HL-60 (cell line): ENCODE measurements at regions not wholly inside any gene's neighbourhood (a gene's known extent, or its start where the extent isn't known, plus 50 kb on each side); places are given as distances from the start of the nearest gene placed in this dataset.

Experiments
- POLR2AphosphoS5 ChIP-seq: IDR thresholded peaks from 2 replicates; pipeline ENCODE4 v1.6.1; 2012; ENCODE audit warnings: low read depth
- SPI1 ChIP-seq: IDR thresholded peaks from 2 replicates; pipeline ENCODE4 v1.6.1; 2012; ENCODE audit warnings: low read depth, mild to moderate bottlenecking, borderline replicate concordance
- TF ChIP-seq, protein P1 (sequence below): IDR thresholded peaks from one replicate; pipeline ENCODE4 v1.5.1; 2011; ENCODE audit warnings: low read length, control low read depth, inconsistent platforms; ENCODE audit not compliant: insufficient read depth
- TF ChIP-seq, protein P2 (sequence below): IDR thresholded peaks from 2 replicates; pipeline ENCODE4 v1.6.1; 2012; ENCODE audit warnings: low read depth; ENCODE audit not compliant: insufficient replicate concordance

DNA sequence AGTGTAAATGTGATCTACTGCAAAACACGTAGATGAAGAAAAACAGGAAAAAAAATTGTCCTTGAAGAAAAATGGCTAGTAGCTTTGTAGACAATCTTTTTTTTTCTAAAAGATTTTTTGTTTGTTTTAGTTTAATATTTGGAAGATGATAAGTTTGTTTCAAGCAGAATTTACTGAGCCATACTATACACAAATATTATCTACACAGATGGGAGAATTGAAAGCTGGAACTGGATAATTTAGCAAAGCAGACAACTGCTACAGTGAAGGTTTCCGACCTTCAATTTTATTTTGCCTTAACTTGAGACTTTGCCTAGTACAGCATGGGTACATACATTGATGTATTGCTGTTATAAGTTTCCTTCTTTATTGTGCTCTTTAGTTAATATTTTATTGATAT, 313.0 kb upstream of the PDGFD start:
- TF ChIP-seq POLR2AphosphoS5 (no peak), SPI1 (no peak)
- TF ChIP-seq, protein P1, sequence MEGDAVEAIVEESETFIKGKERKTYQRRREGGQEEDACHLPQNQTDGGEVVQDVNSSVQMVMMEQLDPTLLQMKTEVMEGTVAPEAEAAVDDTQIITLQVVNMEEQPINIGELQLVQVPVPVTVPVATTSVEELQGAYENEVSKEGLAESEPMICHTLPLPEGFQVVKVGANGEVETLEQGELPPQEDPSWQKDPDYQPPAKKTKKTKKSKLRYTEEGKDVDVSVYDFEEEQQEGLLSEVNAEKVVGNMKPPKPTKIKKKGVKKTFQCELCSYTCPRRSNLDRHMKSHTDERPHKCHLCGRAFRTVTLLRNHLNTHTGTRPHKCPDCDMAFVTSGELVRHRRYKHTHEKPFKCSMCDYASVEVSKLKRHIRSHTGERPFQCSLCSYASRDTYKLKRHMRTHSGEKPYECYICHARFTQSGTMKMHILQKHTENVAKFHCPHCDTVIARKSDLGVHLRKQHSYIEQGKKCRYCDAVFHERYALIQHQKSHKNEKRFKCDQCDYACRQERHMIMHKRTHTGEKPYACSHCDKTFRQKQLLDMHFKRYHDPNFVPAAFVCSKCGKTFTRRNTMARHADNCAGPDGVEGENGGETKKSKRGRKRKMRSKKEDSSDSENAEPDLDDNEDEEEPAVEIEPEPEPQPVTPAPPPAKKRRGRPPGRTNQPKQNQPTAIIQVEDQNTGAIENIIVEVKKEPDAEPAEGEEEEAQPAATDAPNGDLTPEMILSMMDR: no peak
- TF ChIP-seq, protein P2, sequence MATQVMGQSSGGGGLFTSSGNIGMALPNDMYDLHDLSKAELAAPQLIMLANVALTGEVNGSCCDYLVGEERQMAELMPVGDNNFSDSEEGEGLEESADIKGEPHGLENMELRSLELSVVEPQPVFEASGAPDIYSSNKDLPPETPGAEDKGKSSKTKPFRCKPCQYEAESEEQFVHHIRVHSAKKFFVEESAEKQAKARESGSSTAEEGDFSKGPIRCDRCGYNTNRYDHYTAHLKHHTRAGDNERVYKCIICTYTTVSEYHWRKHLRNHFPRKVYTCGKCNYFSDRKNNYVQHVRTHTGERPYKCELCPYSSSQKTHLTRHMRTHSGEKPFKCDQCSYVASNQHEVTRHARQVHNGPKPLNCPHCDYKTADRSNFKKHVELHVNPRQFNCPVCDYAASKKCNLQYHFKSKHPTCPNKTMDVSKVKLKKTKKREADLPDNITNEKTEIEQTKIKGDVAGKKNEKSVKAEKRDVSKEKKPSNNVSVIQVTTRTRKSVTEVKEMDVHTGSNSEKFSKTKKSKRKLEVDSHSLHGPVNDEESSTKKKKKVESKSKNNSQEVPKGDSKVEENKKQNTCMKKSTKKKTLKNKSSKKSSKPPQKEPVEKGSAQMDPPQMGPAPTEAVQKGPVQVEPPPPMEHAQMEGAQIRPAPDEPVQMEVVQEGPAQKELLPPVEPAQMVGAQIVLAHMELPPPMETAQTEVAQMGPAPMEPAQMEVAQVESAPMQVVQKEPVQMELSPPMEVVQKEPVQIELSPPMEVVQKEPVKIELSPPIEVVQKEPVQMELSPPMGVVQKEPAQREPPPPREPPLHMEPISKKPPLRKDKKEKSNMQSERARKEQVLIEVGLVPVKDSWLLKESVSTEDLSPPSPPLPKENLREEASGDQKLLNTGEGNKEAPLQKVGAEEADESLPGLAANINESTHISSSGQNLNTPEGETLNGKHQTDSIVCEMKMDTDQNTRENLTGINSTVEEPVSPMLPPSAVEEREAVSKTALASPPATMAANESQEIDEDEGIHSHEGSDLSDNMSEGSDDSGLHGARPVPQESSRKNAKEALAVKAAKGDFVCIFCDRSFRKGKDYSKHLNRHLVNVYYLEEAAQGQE: no peak
